ENCODE measurements at regions not wholly inside any gene's neighbourhood (a gene's known extent, or its start where the extent isn't known, plus 50 kb on each side); places are given as distances from the start of the nearest gene placed in this dataset.

DNA sequence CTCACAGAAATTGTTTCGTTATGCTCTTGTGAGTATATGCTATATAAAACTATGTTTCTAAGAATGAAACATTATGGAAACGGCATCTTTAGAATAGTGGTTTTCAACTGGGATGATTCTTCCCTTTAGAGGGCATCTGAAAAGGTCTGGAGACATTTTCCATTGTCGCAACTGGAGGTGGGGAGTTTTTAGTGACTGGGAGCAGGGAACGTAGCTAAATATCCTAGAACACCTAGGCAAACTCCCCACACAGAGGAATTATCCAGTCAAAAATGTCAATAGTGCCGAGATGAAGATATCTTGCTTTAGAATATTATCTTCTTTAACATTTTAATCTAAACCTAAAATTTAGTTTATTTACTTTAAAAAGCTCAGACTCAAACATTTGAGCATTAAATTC lies 486.1 kb upstream of the FOXG1 start:
- dilution Hi-C loops (cut with HindIII; ENCODE audit: low sequenced_read_pairs, unreplicated experiment) (no loop called here), in situ Hi-C loops (cut with MboI; ENCODE audit: low sequenced_read_pairs) (no loop called here), intact Hi-C loops (cut with micrococcal nuclease) (no loop called here)
- no peak overlapping the region for H2AFZ ChIP-seq (replicated peaks; ENCODE audit: low read length, poor library complexity)
- ATAC-seq (ENCODE audit: low read depth) (no peak), DNase-seq (no peak)
- no peaks in the 10 kb centered on the region for H3K79me1 ChIP-seq (ENCODE audit: low read depth in 1 of 2, low read length in 2 of 2)
- H3K36me3 ChIP-seq (ENCODE audit: control insufficient read depth, insufficient read depth, low read length): no peaks in the 10 kb centered on the region
- H3K4me1 ChIP-seq (ENCODE audit: control insufficient read depth, insufficient read depth, low read length): no peaks in the 10 kb centered on the region
- CTCF ChIA-PET: no interaction called here
- H4K20me1 ChIP-seq (ENCODE audit: insufficient read depth, low read length): no peaks in the 10 kb centered on the region
- no peak overlapping the region for H2BK20ac ChIP-seq (ENCODE audit: low read depth, low read length)
- H3K18ac ChIP-seq (ENCODE audit: low read depth, low read length): no peak overlapping the region
- no peaks in the 10 kb centered on the region for H3K9me1 ChIP-seq (ENCODE audit: insufficient read depth, low read length)
- no peak for TF ChIP-seq RCOR1 (IDR thresholded peaks at IDR 0.05; ENCODE audit: insufficient replicate concordance, low read length)
- TF ChIP-seq RFX5 (IDR thresholded peaks at IDR 0.05; ENCODE audit: low read depth, low read length): no peak
- no peak for TF ChIP-seq CHD1 (IDR thresholded peaks at IDR 0.05; ENCODE audit: low read depth, low read length)
- TF ChIP-seq, protein P1, sequence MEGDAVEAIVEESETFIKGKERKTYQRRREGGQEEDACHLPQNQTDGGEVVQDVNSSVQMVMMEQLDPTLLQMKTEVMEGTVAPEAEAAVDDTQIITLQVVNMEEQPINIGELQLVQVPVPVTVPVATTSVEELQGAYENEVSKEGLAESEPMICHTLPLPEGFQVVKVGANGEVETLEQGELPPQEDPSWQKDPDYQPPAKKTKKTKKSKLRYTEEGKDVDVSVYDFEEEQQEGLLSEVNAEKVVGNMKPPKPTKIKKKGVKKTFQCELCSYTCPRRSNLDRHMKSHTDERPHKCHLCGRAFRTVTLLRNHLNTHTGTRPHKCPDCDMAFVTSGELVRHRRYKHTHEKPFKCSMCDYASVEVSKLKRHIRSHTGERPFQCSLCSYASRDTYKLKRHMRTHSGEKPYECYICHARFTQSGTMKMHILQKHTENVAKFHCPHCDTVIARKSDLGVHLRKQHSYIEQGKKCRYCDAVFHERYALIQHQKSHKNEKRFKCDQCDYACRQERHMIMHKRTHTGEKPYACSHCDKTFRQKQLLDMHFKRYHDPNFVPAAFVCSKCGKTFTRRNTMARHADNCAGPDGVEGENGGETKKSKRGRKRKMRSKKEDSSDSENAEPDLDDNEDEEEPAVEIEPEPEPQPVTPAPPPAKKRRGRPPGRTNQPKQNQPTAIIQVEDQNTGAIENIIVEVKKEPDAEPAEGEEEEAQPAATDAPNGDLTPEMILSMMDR (conservative IDR thresholded peaks at IDR 0.05; ENCODE audit: low read depth, low read length): no peak
- no peak for TF ChIP-seq SMC3 (IDR thresholded peaks at IDR 0.05; ENCODE audit: low read depth, low read length)
- TF ChIP-seq MAZ (IDR thresholded peaks at IDR 0.05; ENCODE audit: borderline replicate concordance, low read depth, low read length): no peak
- TF ChIP-seq CEBPB (IDR thresholded peaks at IDR 0.05; ENCODE audit: low read depth, low read length): no peak
- H3K27me3 ChIP-seq (ENCODE audit: control insufficient read depth, insufficient read depth, low read length): no peaks in the 10 kb centered on the region
- no peak overlapping the region for H3K4me3 ChIP-seq (ENCODE audit: insufficient read depth, low read depth, low read length)
- H2BK120ac ChIP-seq (ENCODE audit: low read depth, low read length): no peak overlapping the region
- no peak overlapping the region for H2BK5ac ChIP-seq (ENCODE audit: low read depth, low read length, poor library complexity, severe bottlenecking)
- no peak overlapping the region for H3K9ac ChIP-seq (ENCODE audit: low read depth, low read length)
- H2BK15ac ChIP-seq (ENCODE audit: low read depth, low read length): no peak overlapping the region
- no peaks in the 10 kb centered on the region; the same call in none of the 2 replicates for H3K9me3 ChIP-seq (ENCODE audit: control insufficient read depth, insufficient read depth, low read length)
- H3K27ac ChIP-seq (ENCODE audit: insufficient read depth, low read length): no peak overlapping the region
- no peak overlapping the region for H2AK5ac ChIP-seq (ENCODE audit: low read depth, low read length)
- POLR2A ChIA-PET (ENCODE audit: unreplicated experiment): no interaction called here
- no peak overlapping the region for H4K5ac ChIP-seq (ENCODE audit: low read depth, low read length)
- no CpG with 5 or more reads among the region's 5 CpGs for WGBS, 2 experiments (ENCODE audit: extremely low coverage in 2 of 2, insufficient read length in 1 of 2)
- no peak overlapping the region for H3K4ac ChIP-seq (ENCODE audit: low read depth, low read length)
- no peak overlapping the region for H3K56ac ChIP-seq (ENCODE audit: extremely low read depth, insufficient read depth, low read length)
- H3K14ac ChIP-seq (replicated peaks; ENCODE audit: low read depth, low read length): no peak overlapping the region
- H3K23ac ChIP-seq (ENCODE audit: low read depth, low read length): no peak overlapping the region
- no peak overlapping the region for H2AK9ac ChIP-seq (replicated peaks; ENCODE audit: low read depth, low read length, poor library complexity)
- H3K4me2 ChIP-seq (ENCODE audit: low read depth, low read length): no peak overlapping the region
- no peak overlapping the region for H4K8ac ChIP-seq (ENCODE audit: low read depth in 2 of 2, low read length in 2 of 2)
- no peak overlapping the region for H4K91ac ChIP-seq (ENCODE audit: insufficient read depth, low read depth, low read length)
- BruUV-seq (replicated peaks): no TSS peak

Measured in IMR-90 (cell line).